SK-N-MC (cell line): ENCODE measurements at regions not wholly inside any gene's neighbourhood (a gene's known extent, or its start where the extent isn't known, plus 50 kb on each side); places are given as distances from the start of the nearest gene placed in this dataset.

ENCODE experiments used
- DNase-seq: peaks from one replicate; pipeline ENCODE4 v3.0.0-alpha.2; 2011; ENCODE audit warnings: low read depth, low spot score
- H3K27ac ChIP-seq: fragments of 200-600 bp; sonication (generic); 2 replicates; pipeline ENCODE4 v1.5.1; 2016; ENCODE audit warnings: mixed run types
- H3K36me3 ChIP-seq: fragments of 200-600 bp; sonication (generic); 2 replicates; pipeline ENCODE4 v1.6.1; 2017; ENCODE audit warnings: antibody characterized with exemption, low read length, mixed read lengths; ENCODE audit not compliant: insufficient read depth
- H3K4me3 ChIP-seq: fragments of 200-600 bp; sonication (generic); 2 replicates; pipeline ENCODE4 v1.5.1; 2016
- H3K9ac ChIP-seq: fragments of 200-600 bp; sonication (generic); 2 replicates; pipeline ENCODE4 v1.8.0; 2017; ENCODE audit warnings: mixed run types, mixed read lengths; ENCODE audit not compliant: insufficient read length
- H3K9me3 ChIP-seq: fragments of 200-600 bp; sonication (generic); 2 replicates; pipeline ENCODE4 v1.6.1; 2017; ENCODE audit warnings: low read depth, mild to moderate bottlenecking, antibody characterized with exemption, low read length, moderate library complexity, mixed read lengths
- EZH2 ChIP-seq: fragments of 200-600 bp; sonication (generic); IDR thresholded peaks from one replicate; pipeline ENCODE4 v1.6.1; 2017; ENCODE audit warnings: antibody characterized with exemption
- FOXP2 ChIP-seq: optimal IDR thresholded peaks from 2 replicates; pipeline ENCODE3; 2011; ENCODE audit warnings: mild to moderate bottlenecking, moderate library complexity; ENCODE audit not compliant: insufficient read depth; ENCODE audit errors: extremely low read length, control extremely low read depth
- POLR2AphosphoS5 ChIP-seq: IDR thresholded peaks from 2 replicates; pipeline ENCODE4 v1.6.1; 2012; ENCODE audit warnings: mild to moderate bottlenecking, low read depth, low read length, borderline replicate concordance

DNA sequence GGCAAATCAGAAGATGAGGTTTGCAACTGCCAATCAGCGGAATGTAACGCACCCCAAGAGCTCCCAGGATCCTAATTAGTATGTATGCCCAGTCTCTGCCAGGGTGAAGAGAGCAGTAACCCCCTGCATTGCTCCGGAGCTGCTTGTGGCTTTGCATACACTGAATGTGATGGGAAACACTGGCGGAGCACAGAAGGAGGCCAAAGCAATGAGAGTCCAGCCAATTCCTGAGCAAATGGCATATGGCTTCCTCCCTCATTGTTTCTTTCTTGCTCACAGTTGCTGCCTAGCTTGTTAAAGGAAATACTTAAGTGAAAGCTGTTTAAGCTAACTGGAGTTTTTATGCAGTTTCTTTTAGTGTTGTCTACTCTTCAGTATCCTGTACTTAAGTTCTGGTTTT is 343.5 kb upstream of the NT5C1B start:
- H3K9ac ChIP-seq = no peak overlapping the region
- no peak overlapping the region for H3K4me3 ChIP-seq
- H3K36me3 ChIP-seq = no peaks in the 10 kb centered on the region
- TF ChIP-seq FOXP2 = no peak
- no peak for TF ChIP-seq POLR2AphosphoS5
- TF ChIP-seq EZH2 = no peak
- no peak for DNase-seq
- H3K9me3 ChIP-seq = no peaks in the 10 kb centered on the region
- H3K27ac ChIP-seq = no peak overlapping the region

DNA sequence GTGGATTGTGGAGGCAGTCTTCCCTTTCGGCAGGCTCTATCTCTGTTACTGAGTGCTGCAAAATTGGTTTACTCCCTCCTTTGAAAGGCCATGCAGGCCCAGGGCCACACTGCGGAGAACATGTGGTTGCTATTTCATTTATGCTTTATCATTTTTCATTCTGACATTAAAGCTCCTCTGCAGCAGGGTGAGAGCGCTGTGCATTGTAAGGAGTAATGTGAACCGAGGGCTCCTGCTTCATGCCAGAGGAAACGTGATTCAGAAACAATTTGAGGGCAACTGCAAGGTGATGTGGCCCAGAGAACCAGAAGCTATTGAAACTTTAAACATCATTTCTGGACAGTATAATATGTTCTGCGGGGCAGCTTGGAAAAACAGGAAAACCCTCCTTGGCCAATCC is 341.6 kb upstream of the NT5C1B start:
- no peaks in the 10 kb centered on the region for H3K9me3 ChIP-seq
- TF ChIP-seq POLR2AphosphoS5 (no peak), FOXP2 (no peak), EZH2 (no peak)
- no peaks in the 10 kb centered on the region for H3K36me3 ChIP-seq
- DNase-seq = no peak
- no peak overlapping the region for H3K4me3 ChIP-seq
- H3K27ac ChIP-seq = no peak overlapping the region
- H3K9ac ChIP-seq = no peak overlapping the region

DNA sequence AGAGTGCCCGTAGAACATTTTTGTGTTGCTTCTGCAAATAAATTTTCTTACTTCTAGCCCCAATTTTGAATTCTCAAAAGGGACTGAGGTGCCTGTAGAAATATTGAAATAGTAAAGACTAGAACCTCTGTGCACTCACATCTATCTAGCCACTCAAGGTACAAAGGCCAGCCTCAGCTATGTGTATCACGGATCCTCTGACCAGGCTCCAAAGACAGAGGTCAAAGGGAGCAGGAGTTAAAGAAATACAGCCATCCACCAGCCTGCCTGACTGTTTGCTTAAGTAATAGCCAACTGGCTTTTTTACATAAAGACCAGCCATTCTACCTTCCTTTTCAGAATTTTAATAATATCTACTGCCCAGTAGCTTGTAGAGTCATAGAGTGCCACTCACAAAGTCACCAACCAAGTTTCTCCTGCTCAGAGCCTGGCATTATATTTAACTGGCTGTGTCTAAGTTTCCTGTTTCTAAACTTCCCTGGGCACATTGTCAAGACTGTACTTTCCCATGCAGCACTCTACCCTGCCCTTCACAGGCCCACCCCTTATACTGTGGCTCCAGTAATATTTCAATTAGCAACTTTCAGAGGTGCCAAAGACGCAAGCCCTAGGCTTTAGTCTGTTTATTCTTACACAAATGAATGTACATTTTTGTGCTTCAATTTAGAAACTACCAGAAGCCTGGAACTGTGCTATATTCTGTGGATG is 338.3 kb upstream of the NT5C1B start:
- DNase-seq = no peak
- no peaks in the 10 kb centered on the region for H3K9me3 ChIP-seq

DNA sequence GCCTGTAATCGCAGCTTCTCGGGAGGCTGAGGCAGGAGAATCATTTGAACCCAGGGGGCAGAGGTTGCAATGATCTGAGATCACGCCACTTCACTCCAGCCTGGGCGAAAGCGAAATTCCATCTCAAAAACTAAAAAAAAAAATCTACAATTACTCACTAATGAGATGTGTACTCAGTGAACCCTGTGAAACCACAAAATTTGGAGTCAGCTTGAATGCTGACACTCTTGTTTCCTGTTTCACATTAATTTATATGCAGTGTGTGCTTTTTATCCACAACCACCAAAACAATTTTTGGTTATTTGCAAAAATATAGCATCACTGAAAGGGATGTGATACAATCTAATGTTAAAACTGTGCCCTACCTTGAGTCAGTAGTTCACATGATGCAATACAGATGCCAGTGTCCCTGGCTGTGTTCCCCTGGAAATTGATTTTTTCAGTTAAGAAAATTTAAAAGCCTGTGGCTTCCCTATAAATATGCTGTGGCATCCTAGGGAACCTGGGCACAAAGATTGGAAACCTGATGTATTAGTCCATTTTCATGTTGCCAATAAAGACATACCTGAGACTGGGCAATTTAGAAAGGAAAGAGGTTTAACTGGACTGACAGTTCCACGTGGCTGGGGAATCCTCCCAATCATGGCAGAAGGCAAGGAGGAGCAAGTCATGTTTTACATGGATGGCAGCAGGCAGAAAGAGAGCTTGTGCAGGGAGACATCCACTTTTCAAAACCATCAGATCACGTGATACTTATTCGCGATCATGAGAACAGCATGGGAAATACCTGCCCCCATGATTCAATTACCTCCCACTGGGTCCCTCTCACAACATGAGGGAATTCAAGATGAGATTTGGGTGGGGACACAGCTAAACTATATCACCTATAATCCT is 337.5 kb upstream of the NT5C1B start:
- DNase-seq = no peak
- no peak for TF ChIP-seq POLR2AphosphoS5
- no peak for TF ChIP-seq FOXP2
- TF ChIP-seq EZH2 = no peak
- Histone ChIP-seq H3K27ac (no peak overlapping the region), H3K9me3 (no peaks in the 10 kb centered on the region), H3K36me3 (no peaks in the 10 kb centered on the region), H3K9ac (no peak overlapping the region), H3K4me3 (no peak overlapping the region)

More for the DNA sequence above, 338.3 kb upstream of the NT5C1B start:
- H3K27ac ChIP-seq = no peak overlapping the region
- H3K36me3 ChIP-seq = no peaks in the 10 kb centered on the region
- no peak overlapping the region for H3K4me3 ChIP-seq
- no peak overlapping the region for H3K9ac ChIP-seq
- TF ChIP-seq FOXP2 = no peak
- no peak for TF ChIP-seq EZH2
- TF ChIP-seq POLR2AphosphoS5 = no peak

DNA sequence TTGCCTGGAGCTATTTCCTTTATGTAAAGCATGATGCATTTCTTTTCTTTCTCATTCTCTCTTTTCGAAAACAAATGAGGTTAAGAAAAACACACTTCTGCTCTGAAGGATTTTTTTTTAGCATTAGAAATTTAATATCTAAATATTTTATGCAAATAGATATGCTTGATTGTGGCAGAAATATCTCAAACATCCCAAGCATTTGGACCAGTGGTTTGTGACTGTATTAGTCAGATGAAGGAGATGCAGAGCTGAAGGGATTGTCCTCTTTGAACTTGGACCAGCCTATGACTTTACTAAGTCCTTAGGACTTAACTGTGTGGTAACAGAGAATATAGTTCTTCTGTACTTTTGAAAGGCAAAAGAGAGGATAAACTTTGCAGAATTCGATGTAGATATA is 335.9 kb upstream of the NT5C1B start:
- TF ChIP-seq FOXP2 (no peak), POLR2AphosphoS5 (no peak), EZH2 (no peak)
- no peak overlapping the region for H3K27ac ChIP-seq
- no peaks in the 10 kb centered on the region for H3K9me3 ChIP-seq
- no peak overlapping the region for H3K4me3 ChIP-seq
- no peak overlapping the region for H3K9ac ChIP-seq
- DNase-seq = no peak
- H3K36me3 ChIP-seq = no peaks in the 10 kb centered on the region

DNA sequence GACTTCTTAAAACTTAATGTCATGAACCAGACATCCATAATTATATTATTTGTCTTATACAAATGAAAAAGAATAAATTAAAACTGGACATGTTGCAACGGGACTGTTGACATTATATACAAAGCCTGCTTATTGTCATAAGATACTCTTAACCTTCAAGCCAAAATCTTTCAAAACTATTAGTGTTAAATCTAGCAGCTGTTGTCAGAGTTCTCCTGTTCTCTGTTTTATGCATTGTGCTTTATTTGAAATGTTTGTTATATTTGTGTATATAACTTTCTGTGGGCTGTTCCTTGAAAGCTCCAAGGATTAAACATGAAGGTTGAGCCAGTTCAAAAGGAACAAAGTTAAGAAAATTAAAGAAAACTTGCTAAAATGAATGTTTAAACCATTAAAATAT is 335.5 kb upstream of the NT5C1B start:
- Histone ChIP-seq H3K36me3 (no peaks in the 10 kb centered on the region), H3K27ac (no peak overlapping the region), H3K9me3 (no peaks in the 10 kb centered on the region), H3K9ac (no peak overlapping the region), H3K4me3 (no peak overlapping the region)
- no peak for DNase-seq
- TF ChIP-seq EZH2 (no peak), POLR2AphosphoS5 (no peak), FOXP2 (no peak)

DNA sequence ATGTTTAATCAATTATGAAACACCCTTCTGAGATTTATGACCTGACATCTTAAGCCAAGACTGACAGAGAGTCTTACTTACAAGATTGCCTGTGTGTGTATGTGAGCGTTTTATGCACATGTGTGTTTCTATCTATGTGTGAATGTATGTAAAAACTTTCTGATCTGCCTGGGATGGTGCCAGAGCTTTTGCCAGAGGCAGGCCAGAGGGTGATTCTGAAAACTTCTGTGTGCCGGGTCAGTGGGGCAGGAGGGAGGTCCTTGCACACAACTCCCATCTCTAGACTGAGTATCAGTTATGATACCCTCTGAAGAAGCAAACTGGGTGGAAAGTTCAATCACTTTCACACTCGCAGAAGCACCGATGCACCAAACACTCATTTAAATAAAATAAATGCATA is 335.0 kb upstream of the NT5C1B start:
- no peak for DNase-seq
- Histone ChIP-seq H3K27ac (no peak overlapping the region), H3K4me3 (no peak overlapping the region), H3K9me3 (no peaks in the 10 kb centered on the region), H3K36me3 (no peaks in the 10 kb centered on the region), H3K9ac (no peak overlapping the region)
- TF ChIP-seq EZH2 = no peak
- no peak for TF ChIP-seq POLR2AphosphoS5
- TF ChIP-seq FOXP2 = no peak

DNA sequence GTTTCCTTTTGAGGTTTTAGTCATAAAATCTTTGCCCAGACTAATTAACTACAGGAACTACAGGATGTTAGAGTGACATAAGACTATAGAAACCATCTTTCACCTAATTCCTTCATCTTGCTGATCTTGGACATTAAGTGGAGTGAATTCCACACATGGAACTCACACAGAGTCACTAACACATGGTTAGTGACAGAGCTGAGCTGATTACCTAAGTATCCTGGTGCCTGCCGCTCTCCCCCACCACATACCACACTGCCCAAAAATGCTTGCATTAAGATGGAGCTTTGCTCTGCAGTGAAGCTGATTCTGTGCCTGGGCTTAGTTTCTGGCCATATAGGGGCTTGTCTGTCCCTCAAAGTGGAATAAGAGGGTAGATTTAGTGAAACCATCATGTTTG is 332.9 kb upstream of the NT5C1B start:
- Histone ChIP-seq H3K9me3 (no peaks in the 10 kb centered on the region), H3K4me3 (no peak overlapping the region), H3K36me3 (no peaks in the 10 kb centered on the region), H3K27ac (no peak overlapping the region), H3K9ac (no peak overlapping the region)
- no peak for TF ChIP-seq EZH2
- TF ChIP-seq FOXP2 = no peak
- TF ChIP-seq POLR2AphosphoS5 = no peak
- DNase-seq = no peak
